ENCODE measurements at regions not wholly inside any gene's neighbourhood (a gene's known extent, or its start where the extent isn't known, plus 50 kb on each side); places are given as distances from the start of the nearest gene placed in this dataset.

- TF ChIP-seq CTCF (conservative IDR thresholded peaks at IDR 0.05; ENCODE audit: control insufficient read depth, insufficient read depth, low read depth, low read length), result no peak
- no peak overlapping the region for H3K4me3 ChIP-seq (ENCODE audit: control insufficient read depth, low read depth, low read length)
- DNase-seq (ENCODE audit: low read depth), result no peak
Measured at GRCh38 chr11:112523031-112523430, 262.4 kb upstream of the PLET1 start.

GRCh38 chr11:112523477-112523876 lies 262.8 kb upstream of the PLET1 start:
- no peak for TF ChIP-seq CTCF (conservative IDR thresholded peaks at IDR 0.05; ENCODE audit: control insufficient read depth, insufficient read depth, low read depth, low read length)
- DNase-seq (ENCODE audit: low read depth), result peak; percentile 5
- H3K4me3 ChIP-seq (ENCODE audit: control insufficient read depth, low read depth, low read length), result no peak overlapping the region

GRCh38 chr11:112523951-112524350 lies 263.3 kb upstream of the PLET1 start:
- DNase-seq (ENCODE audit: low read depth), result no peak
- no peak overlapping the region for H3K4me3 ChIP-seq (ENCODE audit: control insufficient read depth, low read depth, low read length)
- TF ChIP-seq CTCF (conservative IDR thresholded peaks at IDR 0.05; ENCODE audit: control insufficient read depth, insufficient read depth, low read depth, low read length), result no peak

- no peak overlapping the region for H3K4me3 ChIP-seq (ENCODE audit: control insufficient read depth, low read depth, low read length)
- no peak for DNase-seq (ENCODE audit: low read depth)
- TF ChIP-seq CTCF (conservative IDR thresholded peaks at IDR 0.05; ENCODE audit: control insufficient read depth, insufficient read depth, low read depth, low read length), result no peak
Measured at GRCh38 chr11:112524798-112525197, 264.1 kb upstream of the PLET1 start.

GRCh38 chr11:112525270-112525669 lies 264.6 kb upstream of the PLET1 start:
- H3K4me3 ChIP-seq (ENCODE audit: control insufficient read depth, low read depth, low read length), result no peak overlapping the region
- DNase-seq (ENCODE audit: low read depth), result peak; percentile 8
- no peak for TF ChIP-seq CTCF (conservative IDR thresholded peaks at IDR 0.05; ENCODE audit: control insufficient read depth, insufficient read depth, low read depth, low read length)

- no peak for DNase-seq (ENCODE audit: low read depth)
- H3K4me3 ChIP-seq (ENCODE audit: control insufficient read depth, low read depth, low read length), result no peak overlapping the region
- TF ChIP-seq CTCF (conservative IDR thresholded peaks at IDR 0.05; ENCODE audit: control insufficient read depth, insufficient read depth, low read depth, low read length), result no peak
Measured at GRCh38 chr11:112525844-112526590, 265.4 kb upstream of the PLET1 start.
